Heart left ventricle (tissue), 13 donors: ENCODE measurements at regions not wholly inside any gene's neighbourhood (a gene's known extent, or its start where the extent isn't known, plus 50 kb on each side); places are given as distances from the start of the nearest gene placed in this dataset.

ENCODE experiments used
- CTCF ChIP-seq, 12 donors: fragments of 200-600 bp; sonication (generic) in 4 of 12; IDR thresholded peaks; one replicate each; pipeline versions ENCODE4 v1.5.0 to v1.8.0; 2018 to 2022; ENCODE audit warnings: antibody characterized with exemption in 12 of 12, mild to moderate bottlenecking in 5 of 12
- POLR2A ChIP-seq, 2 donors: fragments of 450-650 bp; IDR thresholded peaks; one replicate each; pipeline ENCODE4 v1.6.1; 2017; ENCODE audit warnings: antibody characterized with exemption in 2 of 2, mild to moderate bottlenecking in 2 of 2, moderate library complexity in 2 of 2
- donor health status: ischemic (EF 13 %, LVEDD 7.1; RV severe dilation, severe dysfunction).
- donor health status: DM: no; HTN: yes; CAD: no.
- donor health status: DM: no; HTN: no; CAD: no.
- donor health status: ischemic (EF 25% LVEDD 6.9; RV normal size, moderate dysfunction).
- donor health status: ischemic (EF 25% LVEDD 5.7; RV mildly dilated, moderate dysfunction).
- donor health status: ischemic (EF 35%, LVEDD 5.7; RV mildly dilated, moderate dysfunction).
- donor health status: nonischemic (EF 11% LVEDD 7.7; RV severe dilation, severe dysfunction).
- donor health status: DM: yes; HTN: yes; CAD: no.
- donor health status: PGD.
- donor health status: ischemic (EF 29% LVEDD 5.4; RV normal size, mild dysfunction).
- donor health status: nonischemic (EF 23%, LVEDD 6.1; RV moderate dilation, normal function).

DNA sequence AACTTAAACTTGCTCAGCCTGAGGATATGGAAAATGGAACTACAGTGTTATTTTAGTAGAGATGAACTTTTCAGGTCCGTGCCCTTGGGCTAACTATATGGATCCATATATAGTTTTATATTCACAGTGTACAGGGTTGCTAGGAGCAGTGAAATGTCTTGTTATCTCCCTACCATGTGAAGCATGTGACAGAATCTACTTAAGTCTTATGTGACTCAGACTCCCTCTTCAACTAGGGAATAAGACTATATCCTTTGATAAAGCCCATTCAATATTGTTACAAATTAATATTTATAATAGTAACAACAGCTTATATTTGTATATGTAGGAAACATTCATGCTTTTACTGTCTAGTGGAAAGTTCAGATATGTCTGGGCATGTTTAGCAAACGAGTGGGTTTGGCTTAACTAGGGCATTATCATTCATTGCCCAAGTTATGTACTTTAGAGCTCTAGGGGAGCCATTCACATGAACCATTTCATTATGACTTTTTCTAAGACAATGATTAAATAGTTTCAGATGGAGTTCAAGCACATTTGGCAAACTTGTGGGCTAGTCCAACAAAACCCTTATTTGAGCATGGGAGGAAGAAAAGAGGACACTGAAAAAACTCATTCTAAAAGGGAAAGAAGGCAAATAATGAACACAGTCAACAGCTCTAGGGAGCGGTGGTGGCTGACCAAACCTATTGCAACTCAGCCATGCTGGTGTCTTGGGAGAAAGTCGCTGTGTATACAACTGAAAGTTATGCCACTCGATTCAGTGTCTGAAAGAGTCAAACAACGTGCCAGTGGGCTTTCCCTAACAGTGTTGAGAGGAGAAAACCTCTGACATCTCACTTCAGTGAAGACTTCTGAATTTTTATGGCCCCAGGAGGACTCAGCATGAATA, 305.9 kb upstream of the G2E3 start:
- no peak for TF ChIP-seq CTCF (IDR thresholded peaks at IDR 0.05)
- TF ChIP-seq POLR2A (IDR thresholded peaks at IDR 0.05), result no peak
